Smooth muscle cell (in vitro differentiated cells): ENCODE measurements at regions not wholly inside any gene's neighbourhood (a gene's known extent, or its start where the extent isn't known, plus 50 kb on each side); places are given as distances from the start of the nearest gene placed in this dataset.

Experiments
- DNase-seq: peaks from one replicate; lab custom pipeline; 2025; ENCODE audit not compliant: unreplicated experiment; lab: John Stamatoyannopoulos, UW
- H2AFZ ChIP-seq: fragments of 200-600 bp; sonication (generic); 2 replicates; pipeline ENCODE4 v1.6.0; 2016; ENCODE audit warnings: antibody characterized with exemption, low read depth, mild to moderate bottlenecking
- H3F3A ChIP-seq: fragments of 200-600 bp; sonication (generic); 2 replicates; pipeline ENCODE4 v1.6.0; 2017; ENCODE audit warnings: antibody characterized with exemption, low read depth
- H3K27ac ChIP-seq: fragments of 200-600 bp; sonication (generic); 2 replicates; pipeline ENCODE4 v1.5.1; 2016; ENCODE audit warnings: low read depth, mild to moderate bottlenecking
- H3K27me3 ChIP-seq: fragments of 200-600 bp; sonication (generic); 2 replicates; pipeline ENCODE4 v1.6.1; 2016; ENCODE audit warnings: low read depth, mild to moderate bottlenecking
- H3K36me3 ChIP-seq: fragments of 200-600 bp; sonication (generic); 2 replicates; pipeline ENCODE4 v1.5.1; 2016; ENCODE audit warnings: low read depth
- H3K4me1 ChIP-seq: fragments of 200-600 bp; sonication (generic); 2 replicates; pipeline ENCODE4 v1.5.1; 2016; ENCODE audit warnings: low read depth
- H3K4me2 ChIP-seq: fragments of 200-600 bp; sonication (generic); 2 replicates; pipeline ENCODE4 v1.6.0; 2016; ENCODE audit warnings: mild to moderate bottlenecking
- H3K4me3 ChIP-seq: fragments of 200-600 bp; sonication (generic); 2 replicates; pipeline ENCODE4 v1.5.1; 2016; ENCODE audit warnings: mild to moderate bottlenecking
- H3K79me2 ChIP-seq: fragments of 200-600 bp; sonication (generic); 2 replicates; pipeline ENCODE4 v1.6.0; 2016; ENCODE audit warnings: low read depth, mild to moderate bottlenecking
- H3K9ac ChIP-seq: fragments of 200-600 bp; sonication (generic); 2 replicates; pipeline ENCODE4 v1.6.0; 2016; ENCODE audit warnings: low read depth
- H3K9me3 ChIP-seq: fragments of 200-600 bp; sonication (generic); replicated peaks from 2 replicates; pipeline ENCODE4 v1.5.1; 2016; ENCODE audit warnings: low read depth
- H4K20me1 ChIP-seq: fragments of 200-600 bp; sonication (generic); 2 replicates; pipeline ENCODE4 v1.6.0; 2016; ENCODE audit warnings: low read depth
- WGBS: methylation state at CpG from one replicate; pipeline ENCODE4 v1.1.7; 2016; ENCODE audit warnings: low lambda C conversion rate; 5-methylcytosine and 5-hydroxymethylcytosine counted together
- TF ChIP-seq, protein P1 (sequence below): fragments of 200-600 bp; sonication (generic); IDR thresholded peaks from 2 replicates; pipeline ENCODE4 v1.5.1; 2017; ENCODE audit warnings: borderline replicate concordance, mild to moderate bottlenecking, antibody characterized with exemption; ENCODE audit not compliant: insufficient read depth, poor library complexity, severe bottlenecking

DNA sequence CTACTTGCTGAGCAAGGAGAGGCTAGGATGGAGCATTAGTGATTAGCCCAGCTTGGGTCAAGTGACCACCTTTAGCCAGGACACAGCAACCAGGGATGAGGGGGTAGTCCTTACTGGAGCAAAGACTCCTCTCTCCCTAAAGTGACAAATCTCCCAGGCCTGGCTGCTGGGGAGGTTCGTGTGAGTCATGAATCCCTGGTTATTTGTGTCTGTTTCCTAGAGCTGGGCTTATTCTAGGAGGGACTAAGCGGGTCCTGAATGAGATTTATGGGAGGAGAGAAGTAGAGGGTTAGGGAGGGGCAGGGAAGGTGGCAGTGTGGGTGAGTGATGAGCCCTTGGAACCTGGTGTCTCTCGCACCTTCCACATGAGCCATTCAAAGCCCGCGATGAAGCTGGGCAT is 487.3 kb downstream of the TSHZ3 start:
- Histone ChIP-seq H3F3A (no peaks in the 10 kb centered on the region), H3K27ac (no peak overlapping the region), H4K20me1 (no peaks in the 10 kb centered on the region), H3K9me3 (no peaks in the 10 kb centered on the region), H3K36me3 (no peaks in the 10 kb centered on the region), H3K79me2 (no peaks in the 10 kb centered on the region), H3K4me1 (no peaks in the 10 kb centered on the region), H3K4me3 (no peak overlapping the region), H3K27me3 (no peaks in the 10 kb centered on the region), H3K4me2 (no peak overlapping the region), H3K9ac (no peak overlapping the region), H2AFZ (no peak overlapping the region)
- WGBS: 63% methylated on average over 5 of the region's 5 CpGs
- TF ChIP-seq, protein P1, sequence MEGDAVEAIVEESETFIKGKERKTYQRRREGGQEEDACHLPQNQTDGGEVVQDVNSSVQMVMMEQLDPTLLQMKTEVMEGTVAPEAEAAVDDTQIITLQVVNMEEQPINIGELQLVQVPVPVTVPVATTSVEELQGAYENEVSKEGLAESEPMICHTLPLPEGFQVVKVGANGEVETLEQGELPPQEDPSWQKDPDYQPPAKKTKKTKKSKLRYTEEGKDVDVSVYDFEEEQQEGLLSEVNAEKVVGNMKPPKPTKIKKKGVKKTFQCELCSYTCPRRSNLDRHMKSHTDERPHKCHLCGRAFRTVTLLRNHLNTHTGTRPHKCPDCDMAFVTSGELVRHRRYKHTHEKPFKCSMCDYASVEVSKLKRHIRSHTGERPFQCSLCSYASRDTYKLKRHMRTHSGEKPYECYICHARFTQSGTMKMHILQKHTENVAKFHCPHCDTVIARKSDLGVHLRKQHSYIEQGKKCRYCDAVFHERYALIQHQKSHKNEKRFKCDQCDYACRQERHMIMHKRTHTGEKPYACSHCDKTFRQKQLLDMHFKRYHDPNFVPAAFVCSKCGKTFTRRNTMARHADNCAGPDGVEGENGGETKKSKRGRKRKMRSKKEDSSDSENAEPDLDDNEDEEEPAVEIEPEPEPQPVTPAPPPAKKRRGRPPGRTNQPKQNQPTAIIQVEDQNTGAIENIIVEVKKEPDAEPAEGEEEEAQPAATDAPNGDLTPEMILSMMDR: no peak
- DNase-seq: no peak

DNA sequence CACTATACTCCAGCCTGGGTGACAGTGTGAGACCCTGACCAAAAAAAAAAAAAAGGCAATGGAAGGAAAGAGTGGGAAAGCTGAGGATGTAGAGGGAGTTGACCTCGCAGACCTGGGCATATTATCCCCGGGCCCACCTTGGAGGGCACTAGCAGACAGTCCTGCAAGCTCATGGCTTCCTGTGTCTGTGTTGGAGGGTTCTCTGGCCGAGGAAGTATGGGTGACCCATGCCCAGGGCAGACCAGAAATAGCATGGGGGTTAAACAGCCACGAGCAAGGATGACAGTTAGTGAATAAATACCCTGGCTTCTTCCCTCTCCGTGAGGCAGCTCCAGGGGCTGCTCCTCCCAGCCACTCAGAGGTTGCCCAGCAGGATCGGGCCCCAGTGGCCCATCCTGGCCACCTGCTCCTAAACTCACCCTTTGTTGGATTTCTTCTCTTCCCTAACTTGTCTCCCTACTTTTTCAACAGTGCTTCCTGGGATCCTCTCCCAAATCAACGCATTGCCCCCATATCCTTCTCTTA is 485.8 kb downstream of the ZNF536 start:
- Histone ChIP-seq H3K4me2 (no peak overlapping the region), H3K27me3 (no peaks in the 10 kb centered on the region), H3K9me3 (no peaks in the 10 kb centered on the region), H4K20me1 (no peaks in the 10 kb centered on the region), H2AFZ (no peak overlapping the region), H3K27ac (no peak overlapping the region), H3K79me2 (no peaks in the 10 kb centered on the region), H3K9ac (no peak overlapping the region), H3F3A (no peaks in the 10 kb centered on the region), H3K4me1 (no peaks in the 10 kb centered on the region), H3K36me3 (no peaks in the 10 kb centered on the region), H3K4me3 (no peak overlapping the region)
- WGBS: 90% methylated on average over 7 of the region's 7 CpGs
- DNase-seq: no peak
- TF ChIP-seq, protein P1: no peak

GRCh38 chr19:30857388-30857787 is 485.2 kb downstream of the ZNF536 start:
- WGBS: 85% methylated on average over 6 of the region's 6 CpGs
- TF ChIP-seq, protein P1: no peak

GRCh38 chr19:30856786-30857185 is 484.6 kb downstream of the ZNF536 start:
- H3K79me2 ChIP-seq: no peaks in the 10 kb centered on the region
- 92% methylated on average over 3 of the region's 3 CpGs for WGBS
- H3K36me3 ChIP-seq: no peaks in the 10 kb centered on the region
- no peak overlapping the region for H3K27ac ChIP-seq
- H3K27me3 ChIP-seq: no peaks in the 10 kb centered on the region
- H3K9me3 ChIP-seq: no peaks in the 10 kb centered on the region
- H2AFZ ChIP-seq: no peak overlapping the region
- TF ChIP-seq, protein P1: no peak
- DNase-seq: no peak
- H3K9ac ChIP-seq: no peak overlapping the region
- H4K20me1 ChIP-seq: no peaks in the 10 kb centered on the region
- H3K4me3 ChIP-seq: no peak overlapping the region
- H3K4me1 ChIP-seq: no peaks in the 10 kb centered on the region
- H3K4me2 ChIP-seq: no peak overlapping the region
- H3F3A ChIP-seq: no peaks in the 10 kb centered on the region

More at GRCh38 chr19:30857388-30857787, 485.2 kb downstream of the ZNF536 start:
- Histone ChIP-seq H3K9me3 (no peaks in the 10 kb centered on the region), H3F3A (no peaks in the 10 kb centered on the region), H3K27ac (no peak overlapping the region), H3K4me3 (no peak overlapping the region), H3K9ac (no peak overlapping the region), H4K20me1 (no peaks in the 10 kb centered on the region), H2AFZ (no peak overlapping the region), H3K27me3 (no peaks in the 10 kb centered on the region), H3K36me3 (no peaks in the 10 kb centered on the region), H3K4me1 (no peaks in the 10 kb centered on the region), H3K79me2 (no peaks in the 10 kb centered on the region), H3K4me2 (no peak overlapping the region)
- no peak for DNase-seq
